IMR-90 (cell line): ENCODE measurements at regions not wholly inside any gene's neighbourhood (a gene's known extent, or its start where the extent isn't known, plus 50 kb on each side); places are given as distances from the start of the nearest gene placed in this dataset.

Source experiments
- BHLHE40 ChIP-seq: fragments of 150-350 bp; IDR thresholded peaks from 2 replicates; pipeline ENCODE4 v1.6.1; 2016; ENCODE audit warnings: mild to moderate bottlenecking, low read depth, low read length
- CHD1 ChIP-seq: IDR thresholded peaks from 2 replicates; pipeline ENCODE4 v1.6.1; 2012; ENCODE audit warnings: low read depth, low read length, improper control_type of control experiment
- CTCF ChIP-seq: conservative IDR thresholded peaks from 2 replicates; pipeline ENCODE4 v1.5.1; 2012; ENCODE audit warnings: mild to moderate bottlenecking, low read depth, low read length, improper control_type of control experiment
- FOS ChIP-seq: fragments of 150-350 bp; IDR thresholded peaks from 2 replicates; pipeline ENCODE4 v1.6.1; 2016; ENCODE audit warnings: low read depth, low read length
- MAZ ChIP-seq: IDR thresholded peaks from 2 replicates; pipeline ENCODE4 v1.6.1; 2012; ENCODE audit warnings: low read depth, mild to moderate bottlenecking, low read length, improper control_type of control experiment, moderate library complexity, borderline replicate concordance
- NFE2L2 ChIP-seq: fragments of 150-350 bp; IDR thresholded peaks from 2 replicates; pipeline ENCODE4 v1.6.1; 2016; ENCODE audit warnings: low read depth, mild to moderate bottlenecking, low read length
- POLR2A ChIP-seq: IDR thresholded peaks from 2 replicates; pipeline ENCODE4 v1.6.1; 2012; ENCODE audit warnings: mild to moderate bottlenecking, low read depth, low read length
- USF2 ChIP-seq: fragments of 150-350 bp; IDR thresholded peaks from 2 replicates; pipeline ENCODE4 v1.6.1; 2017; ENCODE audit warnings: mild to moderate bottlenecking, antibody characterized with exemption, low read length, low read depth

GRCh38 chr3:26049951-26050350 lies 260.1 kb downstream of the OXSM start:
- TF ChIP-seq CTCF (no peak), MAZ (no peak), CHD1 (no peak), USF2 (no peak), NFE2L2 (no peak), FOS (no peak), POLR2A (no peak), BHLHE40 (no peak)
